ENCODE measurements at regions not wholly inside any gene's neighbourhood (a gene's known extent, or its start where the extent isn't known, plus 50 kb on each side); places are given as distances from the start of the nearest gene placed in this dataset.
A peak's percentile ranks its signal among the peaks of the same experiment; 100 is the strongest.

GRCh38 chr1:13926556-13926955 lies 226.6 kb downstream of the PRDM2 start:
- DNase-seq, result no peak

DNA sequence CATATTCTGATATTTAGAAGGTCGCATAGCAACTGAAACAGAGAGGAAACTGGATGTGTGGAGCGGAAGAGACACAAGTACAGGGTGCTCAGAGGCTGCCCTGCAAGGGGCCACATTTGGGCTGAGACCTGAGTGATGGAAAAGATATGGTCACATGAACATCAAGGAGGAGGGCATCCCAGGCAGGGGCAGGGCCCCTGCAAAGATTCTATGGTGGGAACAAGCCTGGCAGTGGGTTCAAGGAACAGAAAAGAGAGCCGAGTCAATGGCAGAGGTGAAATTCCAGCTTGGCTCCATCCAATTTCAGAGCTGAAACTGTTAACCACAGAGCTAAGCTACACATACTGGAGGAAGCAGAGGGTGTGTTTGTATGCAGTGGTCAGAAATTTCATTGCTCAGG lies 227.7 kb downstream of the PRDM2 start:
- no peak for DNase-seq

- no peak for DNase-seq
These were observed 229.3 kb downstream of the PRDM2 start for GRCh38 chr1:13929313-13929712.

DNA sequence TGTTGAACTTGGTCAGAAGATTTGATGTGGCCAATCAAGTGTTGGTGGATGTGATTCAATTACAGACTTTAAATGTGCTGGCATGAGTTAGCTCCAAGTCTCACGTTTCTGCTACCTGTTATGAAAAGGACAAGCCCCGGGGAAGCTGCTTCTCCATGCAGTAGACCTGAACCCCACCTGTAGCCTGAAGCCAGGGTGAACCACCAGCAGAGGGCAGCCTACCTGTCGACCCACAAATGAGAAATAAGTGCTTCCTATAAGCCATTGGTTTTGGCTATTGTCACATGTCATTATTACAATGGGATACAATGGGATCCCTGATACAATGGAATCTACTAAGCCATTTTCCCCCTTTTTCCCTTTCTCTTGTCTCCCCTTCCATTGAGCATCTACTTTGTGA lies 230.2 kb downstream of the PRDM2 start:
- DNase-seq, result peak; percentile 16 to 22

DNA sequence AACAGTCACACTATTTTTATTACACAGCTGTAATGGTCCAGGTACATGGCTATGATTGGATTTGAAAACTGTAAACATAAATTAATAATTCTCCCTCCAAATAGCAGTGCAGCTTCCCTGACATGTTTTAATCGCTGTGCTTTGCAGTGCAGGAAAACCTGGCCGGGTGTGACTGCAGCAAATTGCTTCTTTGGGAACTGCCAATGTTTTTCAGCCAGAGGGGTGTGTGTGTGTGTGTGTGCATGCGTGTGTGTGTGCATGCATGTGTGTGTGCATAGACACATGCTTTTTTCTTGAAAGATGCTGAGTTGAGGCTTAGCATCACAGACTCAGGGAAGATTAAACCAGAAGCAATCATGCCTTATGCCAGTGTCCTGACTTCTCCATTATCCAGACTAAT lies 231.2 kb downstream of the PRDM2 start:
- DNase-seq, result no peak

- no peak for DNase-seq
These were observed 235.3 kb downstream of the PRDM2 start for GRCh38 chr1:13935336-13935735.

- DNase-seq, result no peak
These were observed 241.3 kb downstream of the PRDM2 start for GRCh38 chr1:13941315-13941714.

DNA sequence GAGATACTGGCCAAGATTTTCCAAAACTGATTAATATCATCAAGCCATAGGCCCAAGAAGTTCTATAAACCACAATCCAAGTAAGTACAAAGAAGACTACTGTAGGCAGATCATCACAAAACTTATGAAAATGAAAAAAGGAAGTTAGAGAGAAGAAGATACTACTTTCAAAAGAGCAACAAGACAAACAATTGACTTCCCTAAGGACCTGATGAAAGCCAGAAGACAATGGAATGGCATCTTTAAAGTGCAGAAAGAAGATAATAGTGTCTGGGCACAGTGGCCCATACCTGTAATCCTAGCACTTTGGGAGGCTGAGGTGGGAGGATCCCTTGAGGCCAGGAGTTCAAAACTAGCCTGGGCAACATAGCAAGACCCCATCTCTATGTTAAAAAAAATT lies 243.1 kb downstream of the PRDM2 start:
- no peak for DNase-seq

GRCh38 chr1:13945856-13946255 lies 245.9 kb downstream of the PRDM2 start:
- DNase-seq, result no peak

DNA sequence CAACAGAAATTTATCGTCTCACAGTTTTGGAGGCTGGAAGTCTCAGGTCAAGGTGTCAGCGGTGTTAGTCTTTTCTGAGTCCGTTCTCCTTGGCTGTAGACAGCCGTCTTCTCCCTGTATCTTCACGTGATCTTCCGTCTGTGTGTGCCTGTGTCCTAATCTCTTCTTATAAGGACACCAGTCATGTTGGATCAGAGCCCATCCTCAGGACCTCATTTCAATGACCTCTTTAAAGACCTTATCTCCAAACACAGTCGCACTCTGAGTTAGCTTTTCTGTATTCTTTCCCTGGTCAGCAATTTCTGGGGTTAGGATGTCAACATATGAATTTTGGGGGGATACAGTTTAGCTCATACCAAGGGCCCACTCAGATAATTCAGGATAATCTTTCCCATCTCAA lies 247.7 kb downstream of the PRDM2 start:
- no peak for DNase-seq

- DNase-seq, result no peak
These were observed 248.4 kb downstream of the PRDM2 start for GRCh38 chr1:13948396-13948795.

DNA sequence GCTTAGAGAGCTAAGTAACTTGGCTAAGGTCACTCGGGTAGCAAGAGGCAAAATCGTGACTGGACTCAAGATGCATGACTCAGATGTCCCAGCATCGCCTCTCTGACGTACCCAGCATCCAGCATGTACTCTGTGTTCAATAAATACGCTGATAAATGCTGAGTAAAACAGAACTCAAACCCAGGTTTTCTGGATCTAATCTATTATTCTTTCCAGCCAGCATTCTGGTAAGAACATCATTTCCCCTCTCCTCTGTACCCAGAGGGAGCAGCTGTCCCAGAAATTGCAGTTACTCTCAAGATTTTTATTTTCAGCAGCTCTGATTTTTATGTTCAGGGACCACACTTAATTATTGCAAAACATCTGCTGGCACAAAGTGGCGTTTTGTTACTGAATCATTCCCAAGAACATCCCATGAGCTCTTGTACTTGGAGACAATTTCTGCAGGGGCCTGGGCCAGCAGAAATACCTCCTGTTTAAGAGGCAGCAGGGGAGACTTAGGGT lies 249.0 kb downstream of the PRDM2 start:
- no peak for DNase-seq

- DNase-seq, result no peak
These were observed 249.6 kb downstream of the PRDM2 start for GRCh38 chr1:13949546-13949945.

- peak in 1 of 2 donors; percentile 2 for DNase-seq
These were observed 250.6 kb downstream of the PRDM2 start for GRCh38 chr1:13950637-13951036.

DNA sequence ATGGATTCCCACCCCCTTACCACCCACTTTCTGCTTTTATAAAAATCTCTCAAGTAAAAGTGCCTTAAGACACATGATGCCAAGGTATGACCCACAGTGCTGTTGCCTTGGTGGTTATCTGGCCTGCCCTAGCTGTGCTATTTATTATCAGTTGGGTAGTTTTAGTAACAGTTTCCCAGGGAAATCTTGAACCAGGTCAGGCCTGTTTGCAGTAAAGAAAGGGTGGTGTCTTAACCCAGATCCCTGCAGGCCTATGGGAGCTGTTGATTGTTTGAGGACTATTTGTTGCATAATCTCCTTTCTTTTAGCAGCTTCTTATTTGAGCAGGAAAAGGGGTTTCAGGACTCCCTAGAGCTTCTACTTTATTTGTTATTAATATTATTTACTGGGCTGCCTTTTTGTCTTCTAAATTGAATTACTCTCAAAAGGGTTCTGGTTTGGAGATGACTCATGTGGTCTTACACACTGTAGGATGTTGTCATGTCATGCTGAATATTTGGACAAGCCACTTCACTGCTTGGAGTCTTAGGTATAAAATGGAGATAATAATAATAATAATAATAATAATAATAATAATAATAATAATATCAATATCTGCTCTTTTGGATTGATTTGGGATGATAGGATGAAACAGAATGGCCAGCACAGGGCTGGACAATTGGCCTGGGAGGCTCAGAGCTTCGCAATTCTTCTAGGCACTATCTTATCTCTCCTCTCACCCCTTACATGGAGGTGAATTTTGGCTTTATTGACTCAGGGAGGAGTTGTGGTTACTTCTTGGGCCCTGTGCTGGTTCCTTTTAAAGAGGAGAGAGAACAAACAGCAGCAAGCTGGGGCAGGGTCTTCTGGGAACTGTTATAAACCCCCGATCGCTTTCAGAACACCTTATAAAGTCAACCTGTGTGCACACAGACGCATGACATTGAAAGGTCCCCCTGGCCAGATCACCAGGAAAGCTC lies 252.1 kb downstream of the PRDM2 start:
- no peak for DNase-seq

GRCh38 chr1:13952985-13953384 lies 253.0 kb downstream of the PRDM2 start:
- DNase-seq, result no peak

DNA sequence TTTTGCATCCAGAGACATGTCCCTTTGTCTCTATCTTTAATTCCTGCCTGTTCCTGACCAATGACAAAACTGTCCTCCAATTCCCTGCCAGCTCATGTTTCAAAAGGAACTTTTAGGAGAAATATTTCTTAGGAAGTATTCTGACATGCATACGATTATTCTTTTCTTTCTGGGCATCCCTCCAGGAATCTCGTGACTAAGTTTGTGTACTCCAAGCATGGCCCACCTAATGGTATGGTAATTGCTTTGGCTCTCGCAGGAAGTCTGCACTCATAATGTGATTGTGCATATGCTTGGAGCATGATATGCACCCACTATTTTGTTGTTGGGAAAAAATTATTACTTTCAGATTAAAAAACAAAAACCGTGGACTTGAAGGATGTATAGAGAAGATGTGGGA lies 256.4 kb downstream of the PRDM2 start:
- DNase-seq, result no peak

DNA sequence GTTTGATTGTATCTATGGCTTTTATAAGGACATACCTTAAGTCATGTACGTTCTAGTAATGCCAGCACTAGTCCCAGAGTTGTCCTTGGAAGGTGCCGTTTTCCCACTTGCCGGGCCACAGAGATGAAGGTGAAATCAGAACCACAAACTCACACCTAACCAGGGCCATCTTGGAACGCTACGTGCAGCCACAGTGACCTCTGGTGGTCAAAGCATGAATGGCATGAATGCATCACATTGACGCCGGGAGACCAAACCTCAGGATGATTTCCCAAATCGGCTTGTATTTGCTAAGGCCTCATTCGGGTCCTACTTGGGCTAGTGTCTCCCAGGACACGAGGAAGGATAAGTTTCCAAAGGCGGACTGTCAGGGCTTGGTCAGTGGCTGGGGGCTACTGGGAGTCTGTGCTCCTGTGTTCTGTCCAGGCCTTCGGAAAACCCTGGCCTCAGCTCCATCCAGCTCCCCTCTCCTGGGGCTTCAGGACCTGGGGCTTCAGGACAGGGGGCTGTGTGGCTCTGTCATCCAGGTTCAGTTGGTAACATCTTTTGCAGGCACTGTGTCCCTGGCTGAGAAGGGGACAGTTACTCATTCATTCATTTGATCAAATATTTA lies 260.5 kb downstream of the PRDM2 start:
- peak; percentile 67 to 70 for DNase-seq

DNA sequence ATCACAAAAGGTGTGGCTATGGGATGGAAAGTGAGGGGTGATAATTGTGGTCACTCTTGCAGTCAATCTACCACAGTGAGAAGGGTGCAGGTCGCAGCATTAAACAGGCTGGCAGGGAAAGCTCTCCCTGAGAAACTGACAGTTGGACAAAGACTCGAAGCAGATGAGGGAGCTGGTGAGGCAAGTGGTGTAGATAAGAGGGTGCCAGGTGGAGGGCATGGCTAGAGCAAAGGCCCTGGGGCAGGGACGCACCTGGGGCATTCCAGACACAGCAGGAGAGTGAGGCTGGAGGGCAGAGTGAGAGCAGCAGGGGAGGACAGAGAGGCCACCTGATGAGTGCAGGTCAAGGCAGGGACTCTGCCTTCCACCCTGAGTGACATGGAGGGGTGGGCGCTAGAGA lies 264.8 kb downstream of the PRDM2 start:
- no peak for DNase-seq

- no peak for DNase-seq
These were observed 265.9 kb downstream of the PRDM2 start for GRCh38 chr1:13965770-13966398.

- DNase-seq, result no peak
These were observed 267.7 kb downstream of the PRDM2 start for GRCh38 chr1:13967707-13968106.

- no peak for DNase-seq
These were observed 268.4 kb downstream of the PRDM2 start for GRCh38 chr1:13968361-13968760.

DNA sequence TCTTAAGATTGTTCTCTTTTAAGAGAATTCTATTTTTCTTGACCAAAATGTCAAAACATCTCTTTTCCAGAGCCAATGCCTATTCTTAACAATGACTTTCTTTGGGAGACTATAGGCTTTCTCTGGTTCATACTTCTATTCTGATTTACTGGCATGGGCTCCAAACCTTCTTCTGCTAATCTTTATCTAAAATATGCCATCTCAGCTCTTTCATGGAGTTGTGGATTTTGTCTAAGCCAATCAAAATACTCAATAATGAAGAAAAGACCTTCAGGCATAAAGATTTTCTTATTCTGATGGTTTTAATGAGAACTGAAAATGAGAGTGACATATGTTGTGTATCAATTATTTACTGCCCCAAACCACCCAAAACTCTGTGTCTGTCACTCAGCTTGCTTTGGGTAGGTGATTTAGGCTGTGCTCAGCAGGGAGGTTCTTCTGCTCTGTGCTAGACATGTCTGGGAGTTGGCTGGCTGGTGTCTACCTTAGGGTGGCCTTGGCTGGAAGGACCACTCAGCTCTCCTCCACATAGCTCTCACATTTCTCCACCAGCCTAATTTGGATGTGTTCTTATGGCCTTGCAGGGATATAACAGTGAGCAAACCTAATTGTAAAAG lies 270.8 kb downstream of the PRDM2 start:
- DNase-seq, result no peak
